ENCODE measurements at regions not wholly inside any gene's neighbourhood (a gene's known extent, or its start where the extent isn't known, plus 50 kb on each side); places are given as distances from the start of the nearest gene placed in this dataset.
"Not testable (repeated sequence)": the region's sequence is repeated elsewhere in the genome, so short reads cannot be mapped to it uniquely, and the experiment has no call there.

DNA sequence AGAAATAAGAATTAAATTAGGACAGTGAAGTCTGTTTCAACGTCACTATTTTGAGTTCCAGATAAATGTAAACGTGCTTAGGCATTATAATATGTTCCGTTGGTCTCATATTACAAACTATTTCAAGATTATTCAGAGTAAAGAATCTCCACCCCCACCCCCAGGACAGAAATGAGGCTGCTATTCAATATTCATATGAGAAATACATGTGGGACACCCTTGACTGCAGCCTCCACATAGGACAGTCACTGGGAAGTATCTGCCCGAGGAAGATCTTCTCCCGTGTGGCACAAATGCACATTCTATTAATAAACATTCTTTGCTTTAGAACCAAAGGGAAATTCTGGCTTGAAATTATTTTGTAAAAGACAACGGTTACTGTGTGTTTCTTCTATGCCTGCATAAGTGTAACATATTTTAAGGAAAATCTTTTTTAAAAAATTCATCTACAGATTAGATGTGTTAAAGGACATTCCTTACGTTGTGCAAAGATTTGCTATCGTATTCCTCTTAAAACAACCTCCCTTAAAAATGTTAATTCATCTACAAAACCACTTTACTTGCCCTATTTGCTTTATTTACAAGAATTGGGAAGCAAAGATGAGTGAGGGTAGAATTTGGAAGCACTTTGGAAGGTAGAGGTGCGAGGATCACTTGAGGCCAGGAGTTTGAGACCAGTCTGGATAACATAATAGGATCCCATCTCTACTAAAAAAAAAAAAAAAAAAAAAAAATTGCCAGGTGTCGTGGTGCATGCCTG, 148.3 kb upstream of the SOX14 start:
- no peak for DNase-seq (ENCODE audit: low spot score)

DNA sequence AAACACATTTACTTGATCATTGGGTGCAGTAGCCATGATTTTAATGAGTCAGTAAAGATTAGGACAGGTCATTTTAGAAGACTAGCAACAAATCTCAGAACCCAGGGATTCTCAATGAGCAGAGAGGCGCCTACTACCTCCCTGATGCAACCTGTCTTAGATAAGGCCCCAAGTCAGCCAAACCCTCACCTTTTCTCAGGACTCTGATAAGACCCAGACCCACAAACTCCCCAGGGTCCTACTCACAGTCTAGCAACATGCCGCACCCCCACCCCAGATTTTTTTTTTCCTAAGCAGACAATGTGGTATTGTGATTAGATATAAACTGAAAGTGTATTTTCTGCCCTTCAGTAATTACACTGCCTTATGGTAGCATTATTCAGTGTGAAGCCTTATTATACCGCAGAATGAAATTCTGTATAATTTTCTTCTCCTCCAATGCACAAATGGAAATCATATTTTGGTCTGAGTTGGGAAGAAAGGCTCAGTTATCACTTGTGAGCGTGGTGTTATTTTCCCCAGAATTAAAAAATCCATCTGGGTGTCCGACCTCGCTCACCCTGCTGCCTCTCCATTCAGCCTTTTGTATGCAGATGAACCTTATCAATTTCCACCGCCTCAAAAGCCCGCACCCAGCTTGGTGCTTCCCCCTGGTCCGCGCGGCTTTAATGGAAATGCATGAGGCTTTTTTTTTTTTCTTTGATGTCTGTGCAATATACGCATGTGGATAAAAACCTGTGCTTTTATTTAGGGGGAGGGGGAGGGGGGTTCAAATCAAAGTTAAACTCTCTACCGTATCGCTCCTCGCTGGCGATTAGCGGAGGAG, 122.0 kb upstream of the SOX14 start:
- no peak for DNase-seq (ENCODE audit: low spot score)

DNA sequence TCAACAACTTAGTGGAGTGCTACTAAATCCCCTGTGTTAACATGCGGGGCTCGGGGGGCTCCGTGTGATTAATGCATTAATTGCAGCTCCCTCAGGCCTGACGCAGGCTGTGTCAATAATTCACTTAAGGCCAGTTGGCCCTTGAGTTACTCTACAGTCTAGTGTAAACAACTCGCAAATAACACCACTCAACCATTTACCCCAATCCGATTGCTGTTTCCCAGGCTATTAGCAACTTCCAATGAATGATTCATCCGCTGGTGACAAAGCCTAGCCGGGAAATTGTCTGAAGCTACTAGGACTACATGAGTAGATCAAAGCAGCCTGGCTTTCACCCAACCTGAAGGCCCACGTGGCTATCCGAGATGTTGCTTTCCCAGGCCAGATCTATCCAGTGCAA, 121.3 kb upstream of the SOX14 start:
- DNase-seq (ENCODE audit: low spot score), result no peak

DNA sequence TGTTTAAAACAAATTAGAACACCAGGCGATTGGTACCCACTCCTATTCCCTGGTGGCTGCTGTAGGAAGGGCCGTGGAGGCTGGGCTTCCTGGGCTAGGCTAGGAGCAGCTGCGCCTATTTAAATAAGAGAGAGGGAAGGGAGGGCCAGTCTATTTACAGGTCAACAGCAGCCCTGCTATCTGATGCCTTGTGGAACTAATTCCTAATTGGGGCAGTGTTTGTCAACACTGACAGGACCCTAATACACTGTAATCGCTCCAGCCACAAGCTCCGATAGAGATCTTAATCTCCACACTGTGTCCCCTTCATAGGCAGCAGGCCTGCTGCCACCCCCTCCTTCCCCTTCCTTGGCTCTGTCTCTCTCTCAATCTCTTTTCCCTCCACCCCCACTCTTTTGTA, 116.9 kb upstream of the SOX14 start:
- no peak for DNase-seq (ENCODE audit: low spot score)

DNA sequence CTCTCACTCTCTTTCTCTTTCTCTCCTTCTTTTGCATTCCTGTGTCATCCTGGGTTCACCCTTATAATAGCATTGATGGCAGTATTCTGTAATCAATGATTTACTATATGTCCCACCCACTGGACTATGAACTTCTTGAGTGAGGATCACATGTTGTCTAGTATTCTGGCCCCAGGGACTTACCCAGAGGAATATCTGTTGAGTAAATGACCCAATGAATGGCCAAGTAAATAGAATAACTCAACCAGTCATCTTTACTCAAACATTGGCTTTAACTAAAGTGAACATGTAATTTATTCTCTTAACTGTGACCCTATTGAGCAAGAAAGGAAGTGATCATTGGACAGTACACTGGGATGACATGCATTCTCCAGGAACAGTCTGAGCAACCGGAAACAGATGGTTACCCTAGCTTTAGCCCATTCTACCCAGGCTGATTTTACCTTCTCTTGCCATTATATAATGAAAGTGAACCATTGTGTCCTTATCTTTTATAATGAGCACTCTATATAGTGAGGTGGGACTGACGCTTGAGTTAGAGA, 94.5 kb upstream of the SOX14 start:
- no peak for DNase-seq (ENCODE audit: low spot score)

DNA sequence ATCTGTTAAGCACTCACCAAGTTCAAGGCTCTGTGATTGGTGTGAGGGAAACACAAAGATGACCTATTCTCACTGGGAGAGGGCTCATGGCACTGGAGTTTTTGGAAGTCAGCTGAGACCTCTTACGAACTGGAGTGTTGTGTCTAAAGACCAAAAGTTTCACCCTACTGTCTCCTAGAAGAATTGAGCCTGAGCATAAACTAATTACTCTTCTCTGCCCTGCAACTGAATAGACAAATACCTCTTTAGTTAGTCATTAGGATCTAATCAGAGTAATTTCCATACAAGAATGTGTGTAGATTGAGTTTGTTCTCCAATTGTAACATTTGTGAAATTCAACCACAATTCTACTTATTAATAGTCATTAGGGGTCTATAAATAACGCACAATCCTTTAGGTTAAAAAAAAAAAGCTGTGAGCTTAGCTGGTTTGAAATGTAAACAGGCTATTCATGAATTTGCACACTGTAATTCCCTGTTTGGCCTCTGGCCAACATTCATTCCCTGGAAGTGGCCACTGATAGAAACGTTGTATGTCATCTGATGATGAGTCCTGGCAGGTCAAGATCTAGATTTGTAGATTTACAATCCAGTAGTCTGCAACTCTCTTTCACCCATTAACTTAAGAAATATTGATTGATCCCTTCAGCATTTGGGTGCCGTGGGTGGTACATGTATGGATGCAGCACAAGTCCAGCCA, 76.8 kb upstream of the SOX14 start:
- no peak for DNase-seq (ENCODE audit: low spot score)

DNA sequence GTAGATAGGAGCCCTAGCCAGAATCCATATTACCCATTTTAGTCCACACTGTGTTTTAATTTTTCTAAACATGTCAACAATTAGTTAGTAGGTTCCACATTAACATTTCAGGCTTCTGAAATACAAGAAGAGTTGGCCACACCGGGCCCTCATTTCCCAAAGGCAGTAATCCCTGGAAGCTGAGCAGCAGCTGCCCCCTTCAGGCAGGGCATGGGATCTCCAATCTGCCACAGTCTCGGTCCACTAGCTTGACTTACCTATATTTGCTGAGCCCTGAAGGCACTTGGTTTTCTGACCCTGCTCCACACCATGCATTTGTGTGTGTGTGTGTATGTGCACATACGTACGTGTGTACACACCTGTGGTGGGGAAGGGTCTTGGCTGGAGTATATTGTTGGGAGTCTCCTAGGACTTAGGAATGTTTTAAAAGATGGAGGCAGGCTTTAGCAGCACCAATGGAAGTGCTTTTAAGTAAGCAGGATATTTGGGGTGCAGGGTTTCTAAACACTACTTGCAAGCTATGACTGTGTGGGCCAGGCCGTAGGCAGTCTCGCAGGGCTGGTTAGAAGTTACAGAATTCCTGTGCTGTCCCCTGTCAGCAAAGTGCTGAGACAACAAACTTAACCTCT, 71.2 kb upstream of the SOX14 start:
- no peak for DNase-seq (ENCODE audit: low spot score)

DNA sequence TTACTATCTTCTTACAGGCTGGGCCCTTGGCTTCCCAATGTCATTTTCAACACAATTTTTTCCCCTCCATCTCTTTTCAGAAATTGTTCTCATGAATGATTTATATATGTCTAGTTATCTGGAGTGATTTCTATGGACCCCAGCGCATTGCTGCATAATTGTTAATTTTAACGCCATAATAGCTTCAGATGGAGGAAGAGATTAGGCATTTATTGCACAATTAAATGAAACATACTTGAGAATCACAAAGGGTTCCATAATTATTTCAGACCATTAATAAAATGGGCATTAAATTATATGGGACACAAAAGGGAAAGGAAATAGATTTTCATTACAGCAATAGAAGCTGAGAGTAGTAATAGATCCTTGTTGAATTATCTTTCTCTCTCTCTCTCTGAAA, 70.3 kb upstream of the SOX14 start:
- no peak for DNase-seq (ENCODE audit: low spot score)

DNA sequence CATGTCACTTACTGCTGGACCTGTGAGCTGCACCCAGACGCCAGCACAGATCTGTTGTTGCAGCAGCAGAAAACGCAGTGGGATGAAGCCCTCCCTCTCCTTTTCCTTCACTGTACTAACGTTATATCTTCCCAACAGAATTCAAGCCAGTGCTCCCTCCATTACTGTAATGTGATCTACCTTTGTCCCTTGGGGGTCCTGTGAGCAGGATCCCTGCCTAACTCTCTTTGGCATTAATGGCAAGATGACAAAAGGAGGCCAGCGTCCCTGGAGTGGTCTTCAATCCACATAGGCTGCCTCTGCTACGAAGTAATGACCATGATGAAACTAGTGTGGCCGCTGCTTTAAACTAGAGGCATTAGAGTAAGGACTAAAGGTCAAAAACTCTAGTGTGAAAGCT, 69.3 kb upstream of the SOX14 start:
- DNase-seq (ENCODE audit: low spot score), result no peak

DNA sequence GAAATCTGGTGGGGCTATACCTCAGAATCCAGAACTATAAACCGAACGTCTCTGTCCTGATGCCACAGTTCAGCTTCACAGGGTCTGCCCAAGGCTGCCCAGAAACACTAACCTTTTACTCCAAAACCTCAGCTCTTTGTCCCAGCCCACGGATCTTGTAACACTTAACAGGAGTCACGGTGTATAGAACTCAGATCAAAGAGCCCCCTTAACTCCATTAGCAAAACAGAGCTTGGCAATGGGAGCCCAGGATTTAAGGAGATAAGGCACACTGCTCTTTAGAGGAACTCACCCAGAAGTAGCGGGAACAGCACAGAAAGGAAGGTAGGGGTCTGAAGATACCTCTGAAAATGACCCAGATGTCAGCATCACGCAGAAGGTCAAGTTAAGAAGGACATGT, 68.8 kb upstream of the SOX14 start:
- no peak for DNase-seq (ENCODE audit: low spot score)

DNA sequence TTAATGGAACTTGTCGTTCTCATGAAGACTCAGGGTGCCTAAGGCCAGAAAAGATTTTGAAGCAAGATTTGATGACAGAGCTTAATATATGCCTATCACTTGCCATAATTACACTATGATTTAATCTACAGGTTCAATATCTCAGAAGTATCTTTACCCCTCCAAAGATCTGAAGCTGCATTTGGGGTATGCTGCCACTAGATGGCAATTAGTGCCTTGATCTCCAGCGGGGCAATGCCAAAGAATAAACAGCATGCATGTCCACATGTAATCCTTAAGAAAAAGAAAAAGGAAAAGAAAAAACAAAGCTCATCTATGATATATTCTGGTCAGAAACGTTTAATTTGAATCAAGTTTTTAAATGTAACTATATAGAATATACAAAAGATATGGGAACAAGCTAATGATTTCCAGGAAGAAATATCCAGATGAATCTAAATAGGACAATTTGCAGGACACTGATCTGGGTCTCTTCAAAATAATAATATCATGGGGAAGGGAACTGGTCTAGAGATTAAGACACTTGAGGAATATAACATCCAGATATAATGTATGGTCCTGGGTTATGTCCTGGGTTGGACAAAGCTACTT, 55.0 kb upstream of the SOX14 start:
- no peak for DNase-seq (ENCODE audit: low spot score)

DNA sequence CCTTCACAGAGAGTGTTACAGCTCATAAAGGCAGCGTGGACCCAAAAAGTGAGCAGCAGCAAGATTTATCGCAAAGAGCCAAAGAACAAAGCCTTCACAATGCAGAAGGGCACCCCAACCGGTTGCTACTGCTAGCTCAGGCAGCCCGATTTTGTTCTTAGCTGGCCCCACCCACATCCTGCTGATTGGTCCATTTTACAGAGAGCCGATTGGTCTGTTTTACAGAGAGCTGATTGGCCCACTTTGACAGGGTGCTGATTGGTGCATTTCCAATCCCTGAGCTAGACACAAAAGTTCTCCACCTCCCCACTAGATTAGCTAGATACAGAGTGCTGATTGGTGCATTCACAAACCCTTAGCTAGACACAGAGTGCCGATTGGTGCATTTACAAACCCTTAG, 50.1 kb upstream of the SOX14 start:
- not testable (repeated sequence) for DNase-seq (ENCODE audit: low spot score)

Data from CD4-positive, alpha-beta T cell treated with Interleukin-6 at 100 ng/mL for 8 hours (primary cell).